B cell (primary cell): ENCODE measurements at regions not wholly inside any gene's neighbourhood (a gene's known extent, or its start where the extent isn't known, plus 50 kb on each side); places are given as distances from the start of the nearest gene placed in this dataset.

ENCODE experiments used
- CTCF ChIP-seq: fragments of 200-600 bp; IDR thresholded peaks from one replicate; pipeline ENCODE4 v1.8.0; 2022; ENCODE audit warnings: antibody characterized with exemption, mild to moderate bottlenecking
- EZH2 ChIP-seq: IDR thresholded peaks from 2 replicates; pipeline ENCODE4 v1.6.1; 2012; ENCODE audit warnings: borderline replicate concordance, low read depth, mild to moderate bottlenecking, moderate library complexity, low read length; ENCODE audit not compliant: insufficient read depth, poor library complexity, severe bottlenecking

- TF ChIP-seq CTCF (no peak), EZH2 (no peak)
Measured at GRCh38 chr12:124681779-124682391, 114.5 kb upstream of the NCOR2 start.
